ENCODE measurements at regions not wholly inside any gene's neighbourhood (a gene's known extent, or its start where the extent isn't known, plus 50 kb on each side); places are given as distances from the start of the nearest gene placed in this dataset.

DNA sequence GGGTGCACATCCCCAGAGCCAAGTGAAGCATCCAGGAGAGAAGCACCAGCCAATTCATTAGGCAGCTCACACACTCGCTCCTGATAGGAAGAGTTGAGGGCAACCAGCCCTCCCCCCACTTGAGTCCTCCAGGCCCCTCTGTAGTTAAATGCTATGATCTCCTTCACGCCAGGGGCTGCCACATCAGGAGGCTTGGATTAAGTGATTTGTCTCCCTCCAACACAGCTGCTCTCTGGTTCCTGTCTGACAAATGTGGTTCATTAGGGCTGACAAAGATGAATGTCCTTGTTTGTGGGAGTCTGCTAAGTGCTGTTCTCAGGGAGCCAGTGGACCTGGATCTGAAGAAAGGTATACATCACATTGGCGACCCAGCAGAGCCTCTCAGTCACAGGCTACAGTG lies 94.5 kb upstream of the WSCD1 start:
- Histone ChIP-seq H3K27me3 (ENCODE audit: insufficient read depth, low read length) (no peaks in the 10 kb centered on the region), H3K4me2 (ENCODE audit: low read length) (no peak overlapping the region), H3K27ac (ENCODE audit: low read depth, low read length) (no peak overlapping the region), H3K36me3 (ENCODE audit: insufficient read depth, low read length) (no peaks in the 10 kb centered on the region), H3K4me1 (ENCODE audit: insufficient read depth, low read length) (no peaks in the 10 kb centered on the region), H3K79me2 (ENCODE audit: insufficient read depth, low read length) (no peaks in the 10 kb centered on the region), H4K20me1 (ENCODE audit: insufficient read depth, low read length) (no peaks in the 10 kb centered on the region), H3K9ac (ENCODE audit: low read length) (no peak overlapping the region), H3K4me3 (ENCODE audit: insufficient read depth, low read depth, low read length) (no peak overlapping the region), H3K9me3 (ENCODE audit: insufficient read depth, low read depth, low read length) (peaks cover 12% of the 10 kb centered on the region), H2AFZ (ENCODE audit: low read depth, low read length) (no peak overlapping the region)
- no peak for TF ChIP-seq EZH2 (IDR thresholded peaks at IDR 0.05; ENCODE audit: insufficient read depth, low read length)
- Mint-ChIP-seq H3K36me3 (ENCODE audit: low read depth, unreplicated experiment) (peaks cover 3% of the 10 kb centered on the region), H3K9me3 (ENCODE audit: unreplicated experiment) (peaks cover 9% of the 10 kb centered on the region), H3K4me3 (ENCODE audit: unreplicated experiment) (no peak overlapping the region), H3K4me1 (ENCODE audit: low read depth, unreplicated experiment) (no peaks in the 10 kb centered on the region), H3K27me3 (ENCODE audit: low read depth, unreplicated experiment) (peaks cover 48% of the 10 kb centered on the region), H3K27ac (ENCODE audit: unreplicated experiment) (no peak overlapping the region)
- FAIRE-seq = no peak
- DNase-seq (ENCODE audit: low read depth) = no peak

DNA sequence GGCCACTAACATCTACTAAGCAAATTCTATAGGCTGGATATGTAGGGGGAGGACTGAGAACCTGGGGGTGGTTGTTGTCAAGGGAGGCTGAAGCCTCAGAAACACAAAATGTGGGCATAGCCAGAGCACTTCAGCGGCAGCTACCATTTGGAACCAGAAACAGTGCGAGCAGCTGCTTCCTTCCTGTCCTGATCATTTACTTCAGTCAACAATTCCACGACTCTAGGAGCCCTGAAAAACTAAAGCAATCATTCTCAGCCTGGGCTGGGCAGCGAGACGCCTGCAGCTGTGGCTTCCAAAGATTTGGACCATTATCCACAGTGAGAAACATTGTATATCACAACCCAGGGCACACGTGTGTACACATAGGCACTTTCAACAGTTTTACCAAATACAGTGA lies 93.9 kb upstream of the WSCD1 start:
- Histone ChIP-seq H3K4me1 (ENCODE audit: insufficient read depth, low read length) (no peaks in the 10 kb centered on the region), H3K4me3 (ENCODE audit: insufficient read depth, low read depth, low read length) (no peak overlapping the region), H3K9ac (ENCODE audit: low read length) (no peak overlapping the region), H3K27me3 (ENCODE audit: insufficient read depth, low read length) (no peaks in the 10 kb centered on the region), H3K79me2 (ENCODE audit: insufficient read depth, low read length) (no peaks in the 10 kb centered on the region), H3K27ac (ENCODE audit: low read depth, low read length) (no peak overlapping the region), H3K4me2 (ENCODE audit: low read length) (no peak overlapping the region), H4K20me1 (ENCODE audit: insufficient read depth, low read length) (no peaks in the 10 kb centered on the region), H3K9me3 (ENCODE audit: insufficient read depth, low read depth, low read length) (peaks cover 12% of the 10 kb centered on the region), H3K36me3 (ENCODE audit: insufficient read depth, low read length) (no peaks in the 10 kb centered on the region), H2AFZ (ENCODE audit: low read depth, low read length) (no peak overlapping the region)
- Mint-ChIP-seq H3K4me3 (ENCODE audit: unreplicated experiment) (no peak overlapping the region), H3K4me1 (ENCODE audit: low read depth, unreplicated experiment) (no peaks in the 10 kb centered on the region), H3K9me3 (ENCODE audit: unreplicated experiment) (peaks cover 9% of the 10 kb centered on the region), H3K36me3 (ENCODE audit: low read depth, unreplicated experiment) (peaks cover 3% of the 10 kb centered on the region), H3K27me3 (ENCODE audit: low read depth, unreplicated experiment) (peaks cover 48% of the 10 kb centered on the region), H3K27ac (ENCODE audit: unreplicated experiment) (no peak overlapping the region)
- TF ChIP-seq EZH2 (IDR thresholded peaks at IDR 0.05; ENCODE audit: insufficient read depth, low read length) = no peak
- TF ChIP-seq, protein P1, sequence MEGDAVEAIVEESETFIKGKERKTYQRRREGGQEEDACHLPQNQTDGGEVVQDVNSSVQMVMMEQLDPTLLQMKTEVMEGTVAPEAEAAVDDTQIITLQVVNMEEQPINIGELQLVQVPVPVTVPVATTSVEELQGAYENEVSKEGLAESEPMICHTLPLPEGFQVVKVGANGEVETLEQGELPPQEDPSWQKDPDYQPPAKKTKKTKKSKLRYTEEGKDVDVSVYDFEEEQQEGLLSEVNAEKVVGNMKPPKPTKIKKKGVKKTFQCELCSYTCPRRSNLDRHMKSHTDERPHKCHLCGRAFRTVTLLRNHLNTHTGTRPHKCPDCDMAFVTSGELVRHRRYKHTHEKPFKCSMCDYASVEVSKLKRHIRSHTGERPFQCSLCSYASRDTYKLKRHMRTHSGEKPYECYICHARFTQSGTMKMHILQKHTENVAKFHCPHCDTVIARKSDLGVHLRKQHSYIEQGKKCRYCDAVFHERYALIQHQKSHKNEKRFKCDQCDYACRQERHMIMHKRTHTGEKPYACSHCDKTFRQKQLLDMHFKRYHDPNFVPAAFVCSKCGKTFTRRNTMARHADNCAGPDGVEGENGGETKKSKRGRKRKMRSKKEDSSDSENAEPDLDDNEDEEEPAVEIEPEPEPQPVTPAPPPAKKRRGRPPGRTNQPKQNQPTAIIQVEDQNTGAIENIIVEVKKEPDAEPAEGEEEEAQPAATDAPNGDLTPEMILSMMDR (IDR thresholded peaks at IDR 0.05; ENCODE audit: insufficient read depth, low read depth, low read length) = no peak
- DNase-seq (ENCODE audit: low read depth) (no peak), FAIRE-seq (no peak)

DNA sequence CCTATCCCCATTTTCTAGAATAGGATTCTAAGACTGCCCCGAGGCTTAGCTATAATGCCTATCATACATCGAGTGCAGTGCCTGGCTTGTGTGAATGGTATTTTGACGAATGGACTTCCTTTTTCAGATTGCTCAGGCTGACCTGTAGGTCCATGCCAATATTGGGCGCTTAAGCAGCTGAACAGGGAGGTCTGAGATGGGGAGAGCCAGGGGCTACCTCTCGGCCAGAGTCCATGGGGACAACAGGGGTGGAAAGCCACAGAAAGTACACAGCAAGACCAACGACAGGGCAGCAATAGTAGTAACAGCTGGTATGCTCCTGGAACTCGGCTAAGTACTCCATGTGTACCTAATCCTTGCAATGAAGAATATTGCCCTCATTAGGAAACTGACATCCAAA lies 91.7 kb upstream of the WSCD1 start:
- H3K27ac Mint-ChIP-seq (ENCODE audit: unreplicated experiment) = no peak overlapping the region
- Histone ChIP-seq H3K4me3 (ENCODE audit: insufficient read depth, low read depth, low read length) (no peak overlapping the region), H3K9me3 (ENCODE audit: insufficient read depth, low read depth, low read length) (peaks cover 7% of the 10 kb centered on the region), H3K4me1 (ENCODE audit: insufficient read depth, low read length) (no peaks in the 10 kb centered on the region), H3K9ac (ENCODE audit: low read length) (no peak overlapping the region), H3K79me2 (ENCODE audit: insufficient read depth, low read length) (no peaks in the 10 kb centered on the region), H3K27me3 (ENCODE audit: insufficient read depth, low read length) (no peaks in the 10 kb centered on the region), H3K4me2 (ENCODE audit: low read length) (no peak overlapping the region), H2AFZ (ENCODE audit: low read depth, low read length) (no peak overlapping the region), H3K27ac (ENCODE audit: low read depth, low read length) (no peak overlapping the region), H3K36me3 (ENCODE audit: insufficient read depth, low read length) (no peaks in the 10 kb centered on the region), H4K20me1 (ENCODE audit: insufficient read depth, low read length) (no peaks in the 10 kb centered on the region)
- peaks cover 4% of the 10 kb centered on the region for H3K9me3 Mint-ChIP-seq (ENCODE audit: unreplicated experiment)
- H3K4me1 Mint-ChIP-seq (ENCODE audit: low read depth, unreplicated experiment) = no peaks in the 10 kb centered on the region
- DNase-seq (ENCODE audit: low read depth) (no peak), FAIRE-seq (no peak)
- H3K27me3 Mint-ChIP-seq (ENCODE audit: low read depth, unreplicated experiment) = peaks cover 45% of the 10 kb centered on the region
- peaks cover 3% of the 10 kb centered on the region for H3K36me3 Mint-ChIP-seq (ENCODE audit: low read depth, unreplicated experiment)
- TF ChIP-seq, protein P1 (IDR thresholded peaks at IDR 0.05; ENCODE audit: insufficient read depth, low read depth, low read length) = no peak
- no peak for TF ChIP-seq EZH2 (IDR thresholded peaks at IDR 0.05; ENCODE audit: insufficient read depth, low read length)
- H3K4me3 Mint-ChIP-seq (ENCODE audit: unreplicated experiment) = no peak overlapping the region
